Muscle of leg (tissue), 3 donors: ENCODE measurements at regions not wholly inside any gene's neighbourhood (a gene's known extent, or its start where the extent isn't known, plus 50 kb on each side); places are given as distances from the start of the nearest gene placed in this dataset.

Experiments used
- DNase-seq: peaks from one replicate; pipeline ENCODE4 v3.0.0; 2013
- H3K27ac ChIP-seq: one replicate; pipeline ENCODE4 v1.5.1; 2013; ENCODE audit warnings: mild to moderate bottlenecking, low read length, control low read depth
- H3K27me3 ChIP-seq: one replicate; pipeline ENCODE4 v1.6.1; 2013; ENCODE audit warnings: low read length; ENCODE audit not compliant: control insufficient read depth, insufficient read depth
- H3K36me3 ChIP-seq: one replicate; pipeline ENCODE4 v1.6.1; 2013; ENCODE audit warnings: low read length; ENCODE audit not compliant: control insufficient read depth, insufficient read depth
- H3K4me1 ChIP-seq: one replicate; pipeline ENCODE4 v1.6.1; 2013; ENCODE audit warnings: low read length; ENCODE audit not compliant: control insufficient read depth, insufficient read depth
- H3K4me3 ChIP-seq: one replicate; pipeline ENCODE4 v1.5.1; 2013; ENCODE audit warnings: low read length, control low read depth
- H3K9me3 ChIP-seq: replicated peaks from 2 replicates; pipeline ENCODE4 v1.6.1; 2013; ENCODE audit warnings: low read depth, low read length; ENCODE audit not compliant: control insufficient read depth
- WGBS: methylation state at CpG from one replicate; pipeline ENCODE4 v1.1.5; 2013; ENCODE audit warnings: missing lambda C conversion rate; ENCODE audit not compliant: insufficient coverage; 5-methylcytosine and 5-hydroxymethylcytosine counted together

GRCh38 chr17:55668312-55668920, 54.2 kb downstream of the TMEM100 start:
- Histone ChIP-seq H3K36me3 (no peaks in the 10 kb centered on the region), H3K9me3 (no peaks in the 10 kb centered on the region), H3K27me3 (peaks cover 4% of the 10 kb centered on the region), H3K4me1 (peaks cover 8% of the 10 kb centered on the region), H3K4me3 (no peak overlapping the region), H3K27ac (peak overlapping the region; percentile 51)
- DNase-seq, result peak; percentile 76
- 20% methylated on average over 1 of the region's 3 CpGs for WGBS

GRCh38 chr17:55666806-55667205, 55.9 kb downstream of the TMEM100 start:
- DNase-seq, result no peak
- no peaks in the 10 kb centered on the region for H3K36me3 ChIP-seq
- no peak overlapping the region for H3K27ac ChIP-seq
- no peaks in the 10 kb centered on the region for H3K9me3 ChIP-seq
- H3K4me1 ChIP-seq, result peaks cover 8% of the 10 kb centered on the region
- H3K27me3 ChIP-seq, result peaks cover 4% of the 10 kb centered on the region
- no CpG with 5 or more reads among the region's 2 CpGs for WGBS
- no peak overlapping the region for H3K4me3 ChIP-seq

GRCh38 chr17:55664287-55664686, 58.4 kb downstream of the TMEM100 start:
- Histone ChIP-seq H3K27me3 (peaks cover under 1% of the 10 kb centered on the region), H3K9me3 (no peaks in the 10 kb centered on the region), H3K4me3 (no peak overlapping the region), H3K4me1 (peaks cover 11% of the 10 kb centered on the region), H3K36me3 (no peaks in the 10 kb centered on the region), H3K27ac (no peak overlapping the region)
- DNase-seq, result no peak
- 100% methylated on average over 1 of the region's 3 CpGs for WGBS

GRCh38 chr17:55663400-55663799, 59.3 kb downstream of the TMEM100 start:
- H3K36me3 ChIP-seq, result no peaks in the 10 kb centered on the region
- no peak overlapping the region for H3K27ac ChIP-seq
- peaks cover 4% of the 10 kb centered on the region for H3K4me1 ChIP-seq
- no peak overlapping the region for H3K4me3 ChIP-seq
- no peak for DNase-seq
- H3K9me3 ChIP-seq, result no peaks in the 10 kb centered on the region
- no peaks in the 10 kb centered on the region for H3K27me3 ChIP-seq

- WGBS, result 90% methylated on average over 2 of the region's 10 CpGs
- no peak for DNase-seq
- H3K36me3 ChIP-seq, result no peaks in the 10 kb centered on the region
- H3K4me1 ChIP-seq, result peaks cover 2% of the 10 kb centered on the region
- no peaks in the 10 kb centered on the region for H3K27me3 ChIP-seq
- no peaks in the 10 kb centered on the region for H3K9me3 ChIP-seq
- H3K4me3 ChIP-seq, result no peak overlapping the region
- no peak overlapping the region for H3K27ac ChIP-seq
Observed at GRCh38 chr17:55661963-55662834, 60.5 kb downstream of the TMEM100 start.

GRCh38 chr17:55661256-55661758, 61.4 kb downstream of the TMEM100 start:
- Histone ChIP-seq H3K4me1 (peaks cover 2% of the 10 kb centered on the region), H3K27me3 (peaks cover 2% of the 10 kb centered on the region), H3K9me3 (no peaks in the 10 kb centered on the region), H3K36me3 (no peaks in the 10 kb centered on the region), H3K27ac (no peak overlapping the region), H3K4me3 (no peak overlapping the region)
- DNase-seq, result no peak
- 63% methylated on average over 1 of the region's 2 CpGs for WGBS

GRCh38 chr17:55660178-55660886, 62.3 kb downstream of the TMEM100 start:
- no peaks in the 10 kb centered on the region for H3K36me3 ChIP-seq
- peaks cover 2% of the 10 kb centered on the region for H3K4me1 ChIP-seq
- peak; percentile 67 for DNase-seq
- no peak overlapping the region for H3K27ac ChIP-seq
- 33% methylated on average over 1 of the region's 2 CpGs for WGBS
- H3K27me3 ChIP-seq, result peaks cover 2% of the 10 kb centered on the region
- no peaks in the 10 kb centered on the region for H3K9me3 ChIP-seq
- no peak overlapping the region for H3K4me3 ChIP-seq

GRCh38 chr17:55659661-55660060, 63.0 kb downstream of the TMEM100 start:
- Histone ChIP-seq H3K27ac (no peak overlapping the region), H3K27me3 (peaks cover 2% of the 10 kb centered on the region), H3K4me1 (peaks cover 2% of the 10 kb centered on the region), H3K9me3 (no peaks in the 10 kb centered on the region), H3K4me3 (no peak overlapping the region), H3K36me3 (no peaks in the 10 kb centered on the region)
- no CpG with 5 or more reads among the region's 2 CpGs for WGBS
- no peak for DNase-seq

- H3K36me3 ChIP-seq, result no peaks in the 10 kb centered on the region
- no peak for DNase-seq
Observed at GRCh38 chr17:55655777-55656176, 66.9 kb downstream of the TMEM100 start.

GRCh38 chr17:55654821-55655220, 67.8 kb downstream of the TMEM100 start:
- no peaks in the 10 kb centered on the region for H3K36me3 ChIP-seq
- no peak overlapping the region for H3K27ac ChIP-seq
- no peak overlapping the region for H3K4me3 ChIP-seq
- peaks cover 2% of the 10 kb centered on the region for H3K27me3 ChIP-seq
- WGBS, result 54% methylated on average over 2 of the region's 5 CpGs
- DNase-seq, result peak; percentile 22
- H3K9me3 ChIP-seq, result no peaks in the 10 kb centered on the region
- H3K4me1 ChIP-seq, result no peaks in the 10 kb centered on the region

More at GRCh38 chr17:55655777-55656176, 66.9 kb downstream of the TMEM100 start:
- H3K27me3 ChIP-seq, result peaks cover 2% of the 10 kb centered on the region
- no peak overlapping the region for H3K27ac ChIP-seq
- no peaks in the 10 kb centered on the region for H3K9me3 ChIP-seq
- no peak overlapping the region for H3K4me3 ChIP-seq
- peaks cover 2% of the 10 kb centered on the region for H3K4me1 ChIP-seq
